Trophoblast cell (in vitro differentiated cells and primary cell): ENCODE measurements at regions not wholly inside any gene's neighbourhood (a gene's known extent, or its start where the extent isn't known, plus 50 kb on each side); places are given as distances from the start of the nearest gene placed in this dataset.
A peak's percentile ranks its signal among the peaks of the same experiment; 100 is the strongest.

Source experiments
- DNase-seq, 2 donors: peaks; one replicate each; pipeline ENCODE4 v3.0.0-alpha.2; 2016
- H2AFZ ChIP-seq: 2 replicates; pipeline ENCODE4 v1.6.1; 2013; ENCODE audit warnings: low read length, moderate library complexity, mild to moderate bottlenecking; ENCODE audit not compliant: insufficient read depth, poor library complexity
- H2AK5ac ChIP-seq: 2 replicates; pipeline ENCODE4 v1.6.1; 2013; ENCODE audit warnings: mild to moderate bottlenecking, low read length
- H2BK120ac ChIP-seq: 2 replicates; pipeline ENCODE4 v1.6.1; 2013; ENCODE audit warnings: low read length, mild to moderate bottlenecking, moderate library complexity; ENCODE audit not compliant: insufficient read depth, poor library complexity
- H2BK12ac ChIP-seq: 2 replicates; pipeline ENCODE4 v1.6.1; 2013; ENCODE audit warnings: mild to moderate bottlenecking, low read length, moderate library complexity
- H2BK5ac ChIP-seq: 2 replicates; pipeline ENCODE4 v1.6.1; 2013; ENCODE audit warnings: low read length, low read depth, moderate library complexity, mild to moderate bottlenecking; ENCODE audit not compliant: poor library complexity
- H3K14ac ChIP-seq: 2 replicates; pipeline ENCODE4 v1.6.1; 2013; ENCODE audit warnings: mild to moderate bottlenecking, low read length
- H3K18ac ChIP-seq: 2 replicates; pipeline ENCODE4 v1.6.1; 2013; ENCODE audit warnings: mild to moderate bottlenecking, low read length
- H3K23ac ChIP-seq: 2 replicates; pipeline ENCODE4 v1.6.1; 2013; ENCODE audit warnings: low read length
- H3K27ac ChIP-seq: 2 replicates; pipeline ENCODE4 v1.5.1; 2013; ENCODE audit warnings: low read depth, mild to moderate bottlenecking, inconsistent platforms, low read length, moderate library complexity
- H3K27me3 ChIP-seq: 2 replicates; pipeline ENCODE4 v1.6.1; 2013; ENCODE audit warnings: inconsistent platforms, mild to moderate bottlenecking, low read length, moderate library complexity; ENCODE audit not compliant: insufficient read depth
- H3K36me3 ChIP-seq, 2 experiments: 1 replicate in 1 of 2; 2 replicates in 1 of 2; pipeline ENCODE4 v1.6.1; 2013; ENCODE audit warnings: low read length in 2 of 2, mild to moderate bottlenecking in 2 of 2, moderate library complexity in 1 of 2; ENCODE audit not compliant: insufficient read depth in 2 of 2, control insufficient read depth in 1 of 2
- H3K4ac ChIP-seq: 2 replicates; pipeline ENCODE4 v1.6.1; 2013; ENCODE audit warnings: low read depth, mild to moderate bottlenecking, low read length, moderate library complexity
- H3K4me1 ChIP-seq, 2 experiments: 1 replicate in 1 of 2; 2 replicates in 1 of 2; pipeline ENCODE4 v1.6.1; 2013; ENCODE audit warnings: low read length in 2 of 2, mild to moderate bottlenecking in 2 of 2, moderate library complexity in 1 of 2; ENCODE audit not compliant: insufficient read depth in 2 of 2, control insufficient read depth in 1 of 2
- H3K4me2 ChIP-seq: 2 replicates; pipeline ENCODE4 v1.6.1; 2013; ENCODE audit warnings: inconsistent platforms, mild to moderate bottlenecking, low read length, moderate library complexity
- H3K4me3 ChIP-seq: 2 replicates; pipeline ENCODE4 v1.5.1; 2013; ENCODE audit warnings: mild to moderate bottlenecking, low read depth, low read length, inconsistent platforms
- H3K79me1 ChIP-seq: one replicate; pipeline ENCODE4 v1.6.1; 2013; ENCODE audit warnings: low read length
- H3K79me2 ChIP-seq: 2 replicates; pipeline ENCODE4 v1.6.1; 2013; ENCODE audit warnings: low read length, mild to moderate bottlenecking; ENCODE audit not compliant: control insufficient read depth, insufficient read depth, poor library complexity
- H3K9ac ChIP-seq: 2 replicates; pipeline ENCODE4 v1.6.1; 2013; ENCODE audit warnings: mild to moderate bottlenecking, low read length
- H3K9me3 ChIP-seq: 2 replicates; pipeline ENCODE4 v1.6.1; 2013; ENCODE audit warnings: low read depth, mild to moderate bottlenecking, control low read depth, inconsistent platforms, low read length; ENCODE audit not compliant: insufficient read depth
- H4K12ac ChIP-seq: 2 replicates; pipeline ENCODE4 v1.6.1; 2013; ENCODE audit warnings: low read depth, mild to moderate bottlenecking, low read length, moderate library complexity
- H4K8ac ChIP-seq: 2 replicates; pipeline ENCODE4 v1.6.1; 2013; ENCODE audit warnings: low read depth, mild to moderate bottlenecking, low read length, moderate library complexity
- H4K91ac ChIP-seq: one replicate; pipeline ENCODE4 v1.6.1; 2013; ENCODE audit warnings: low read depth, mild to moderate bottlenecking, low read length, moderate library complexity
- WGBS: extraction: QIAGEN DNeasy Blood & Tissue Kit; methylation state at CpG from one replicate; pipeline ENCODE4 v1.1.7; 2013; ENCODE audit warnings: missing lambda C conversion rate; ENCODE audit not compliant: insufficient read length, insufficient coverage; ENCODE audit errors: extremely low coverage; 5-methylcytosine and 5-hydroxymethylcytosine counted together

DNA sequence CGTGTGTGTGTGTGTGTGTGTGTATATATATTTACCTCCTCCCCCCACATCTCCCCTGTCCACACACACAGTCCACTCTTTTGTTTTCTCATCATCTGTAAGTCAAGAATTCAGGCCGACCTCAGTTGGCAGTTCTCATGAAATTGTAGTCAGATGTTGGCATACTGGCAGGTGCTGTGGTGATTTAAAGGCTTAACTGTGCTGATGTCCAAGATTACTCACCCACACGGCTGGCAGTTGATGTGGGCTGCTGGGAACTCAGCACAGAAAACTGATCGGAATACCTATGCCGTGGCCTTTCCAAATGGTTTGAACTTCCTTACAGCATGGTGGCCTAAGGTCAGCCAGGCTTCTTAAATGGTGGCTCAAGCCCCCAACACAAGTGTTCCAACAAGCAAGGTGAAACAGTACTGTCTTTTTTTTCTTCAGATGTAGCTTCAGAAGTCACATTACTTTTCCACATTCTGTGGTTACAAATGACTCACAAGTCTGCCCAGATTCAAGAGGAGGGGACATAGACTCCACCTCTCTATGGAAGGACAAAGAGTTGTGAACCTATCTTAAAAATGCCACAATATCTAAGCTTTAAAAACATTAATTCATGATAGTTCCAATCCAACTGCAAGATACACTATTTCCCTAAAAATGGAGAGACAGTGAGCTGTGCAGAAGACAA is 198.5 kb upstream of the HS3ST4 start:
- H3K27ac ChIP-seq: no peak overlapping the region
- no peak overlapping the region for H2AFZ ChIP-seq
- H4K8ac ChIP-seq: no peak overlapping the region
- H2BK5ac ChIP-seq: no peak overlapping the region
- no peaks in the 10 kb centered on the region for H3K79me2 ChIP-seq
- H3K4me1 ChIP-seq: no peaks in the 10 kb centered on the region
- no peaks in the 10 kb centered on the region for H3K36me3 ChIP-seq
- no peak overlapping the region for H3K4me3 ChIP-seq
- no peak overlapping the region for H3K18ac ChIP-seq
- H2BK12ac ChIP-seq: no peak overlapping the region
- no peaks in the 10 kb centered on the region for H3K79me1 ChIP-seq
- H3K23ac ChIP-seq: no peak overlapping the region
- no peak overlapping the region for H3K9ac ChIP-seq
- no peak overlapping the region for H3K4ac ChIP-seq
- H2AK5ac ChIP-seq: no peak overlapping the region
- no peak overlapping the region for H4K12ac ChIP-seq
- WGBS: no CpG with 5 or more reads among the region's 5 CpGs
- no peak overlapping the region for H3K4me2 ChIP-seq
- no peak overlapping the region for H3K14ac ChIP-seq
- peaks cover 5% of the 10 kb centered on the region for H3K9me3 ChIP-seq
- no peak for DNase-seq
- no peak overlapping the region for H2BK120ac ChIP-seq
- no peak overlapping the region for H4K91ac ChIP-seq
- H3K27me3 ChIP-seq: no peaks in the 10 kb centered on the region

DNA sequence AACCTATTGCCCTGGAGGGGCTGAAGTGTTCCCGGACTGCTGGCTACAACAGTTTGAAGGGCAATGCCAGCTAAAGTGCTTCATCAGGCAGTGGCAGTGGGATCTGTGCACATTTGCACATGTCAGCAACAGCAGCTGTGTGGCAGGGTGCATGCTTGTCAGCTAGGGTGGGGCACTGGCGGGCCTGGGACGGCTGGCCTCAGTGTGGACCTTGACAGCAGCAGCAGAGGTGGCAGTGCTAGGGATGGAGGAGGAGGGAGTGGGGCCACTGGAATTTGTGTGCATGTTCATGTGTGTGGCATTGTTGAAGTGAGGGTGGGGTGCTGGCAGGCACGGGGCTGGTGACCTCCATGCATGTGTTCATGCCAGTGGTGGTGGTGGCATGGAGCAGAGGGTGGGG is 203.3 kb upstream of the HS3ST4 start:
- Histone ChIP-seq H3K36me3 (no peaks in the 10 kb centered on the region), H4K12ac (no peak overlapping the region), H2AFZ (no peak overlapping the region), H3K27ac (no peak overlapping the region), H3K18ac (no peak overlapping the region), H4K91ac (no peak overlapping the region), H2AK5ac (no peak overlapping the region), H2BK5ac (no peak overlapping the region), H3K4me3 (no peak overlapping the region), H3K4me2 (no peak overlapping the region), H3K4ac (no peak overlapping the region), H3K4me1 (no peaks in the 10 kb centered on the region), H3K27me3 (no peaks in the 10 kb centered on the region), H3K79me1 (no peaks in the 10 kb centered on the region), H3K79me2 (no peaks in the 10 kb centered on the region), H2BK12ac (no peak overlapping the region), H3K14ac (no peak overlapping the region), H3K9me3 (peaks cover 5% of the 10 kb centered on the region), H2BK120ac (no peak overlapping the region), H4K8ac (no peak overlapping the region), H3K9ac (no peak overlapping the region), H3K23ac (no peak overlapping the region)
- DNase-seq: no peak
- no CpG with 5 or more reads among the region's 4 CpGs for WGBS

DNA sequence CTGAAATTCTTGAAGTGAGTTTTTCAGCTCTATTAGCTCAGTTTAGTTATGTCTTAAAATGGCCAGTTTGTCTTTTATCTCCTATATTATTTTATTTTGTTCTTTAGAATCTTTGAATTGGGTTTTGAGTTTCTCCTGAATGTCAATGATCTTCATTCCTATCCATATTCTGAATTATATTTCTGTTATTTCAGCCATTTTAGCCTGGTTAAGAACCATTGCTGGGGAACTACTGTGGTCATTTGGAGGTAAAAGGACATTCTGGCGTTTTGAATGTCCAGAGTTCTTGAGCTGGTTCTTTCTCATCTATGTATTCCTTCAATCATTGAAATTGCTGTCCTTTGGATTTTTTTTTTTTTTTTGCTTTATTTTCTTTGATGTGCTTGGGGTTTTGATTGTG is 203.9 kb upstream of the HS3ST4 start:
- no peak for DNase-seq
- Histone ChIP-seq H3K4ac (no peak overlapping the region), H3K27ac (no peak overlapping the region), H3K79me2 (no peaks in the 10 kb centered on the region), H3K23ac (no peak overlapping the region), H3K4me2 (no peak overlapping the region), H3K9me3 (peaks cover 5% of the 10 kb centered on the region), H4K8ac (no peak overlapping the region), H3K4me1 (no peaks in the 10 kb centered on the region), H4K91ac (no peak overlapping the region), H3K36me3 (no peaks in the 10 kb centered on the region), H4K12ac (no peak overlapping the region), H3K18ac (no peak overlapping the region), H3K4me3 (no peak overlapping the region), H3K9ac (no peak overlapping the region), H2AFZ (no peak overlapping the region), H3K79me1 (no peaks in the 10 kb centered on the region), H2BK120ac (no peak overlapping the region), H2BK12ac (no peak overlapping the region), H2AK5ac (no peak overlapping the region), H2BK5ac (no peak overlapping the region), H3K27me3 (no peaks in the 10 kb centered on the region), H3K14ac (no peak overlapping the region)
- no CpG with 5 or more reads among the region's 1 CpG for WGBS

DNA sequence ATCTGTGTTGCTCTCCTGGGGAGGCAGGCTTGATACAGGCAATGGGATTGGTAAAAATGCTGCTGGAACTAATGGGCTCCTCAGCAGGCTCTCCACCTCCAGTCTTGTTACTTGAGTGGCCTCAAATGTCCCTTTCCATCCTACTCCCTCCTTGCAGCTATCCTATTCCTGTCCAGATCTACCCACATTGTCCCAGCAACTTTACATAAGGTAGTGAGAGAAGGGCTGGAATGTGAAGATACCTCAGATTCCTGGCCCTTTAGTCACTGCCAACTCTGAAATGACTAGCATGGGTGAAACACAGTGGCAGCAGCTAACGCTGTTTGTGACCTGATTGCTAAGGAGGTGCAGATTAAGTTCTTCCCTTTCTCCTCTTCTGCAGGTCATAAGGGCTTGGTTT is 210.1 kb upstream of the HS3ST4 start:
- H2BK5ac ChIP-seq: no peak overlapping the region
- H4K12ac ChIP-seq: no peak overlapping the region
- H2AFZ ChIP-seq: no peak overlapping the region
- no peak overlapping the region for H3K4ac ChIP-seq
- no peak overlapping the region for H3K14ac ChIP-seq
- no peak overlapping the region for H2AK5ac ChIP-seq
- no peak overlapping the region for H3K27ac ChIP-seq
- no peak overlapping the region for H2BK120ac ChIP-seq
- no peak overlapping the region for H3K18ac ChIP-seq
- no CpG with 5 or more reads among the region's 1 CpG for WGBS
- H2BK12ac ChIP-seq: no peak overlapping the region
- no peak overlapping the region for H3K23ac ChIP-seq
- H3K36me3 ChIP-seq: no peaks in the 10 kb centered on the region
- no peak overlapping the region for H4K8ac ChIP-seq
- DNase-seq: peak; percentile 87 to 92
- H3K4me2 ChIP-seq: peak overlapping the region; percentile 13
- H3K79me1 ChIP-seq: no peaks in the 10 kb centered on the region
- no peaks in the 10 kb centered on the region for H3K9me3 ChIP-seq
- no peak overlapping the region for H3K4me3 ChIP-seq
- no peaks in the 10 kb centered on the region for H3K27me3 ChIP-seq
- H3K79me2 ChIP-seq: no peaks in the 10 kb centered on the region
- H3K4me1 ChIP-seq: peaks cover 4 to 9% of the 10 kb centered on the region in 2 experiments
- no peak overlapping the region for H4K91ac ChIP-seq
- H3K9ac ChIP-seq: no peak overlapping the region
